GM23248 (cell line): ENCODE measurements at regions not wholly inside any gene's neighbourhood (a gene's known extent, or its start where the extent isn't known, plus 50 kb on each side); places are given as distances from the start of the nearest gene placed in this dataset.

ENCODE experiments used
- EZH2 ChIP-seq: fragments of 200-600 bp; sonication (generic); IDR thresholded peaks from 2 replicates; pipeline ENCODE4 v1.6.1; 2018; ENCODE audit warnings: antibody characterized with exemption, mild to moderate bottlenecking; ENCODE audit not compliant: insufficient read depth, poor library complexity, severe bottlenecking
- EZH2phosphoT487 ChIP-seq: fragments of 200-600 bp; sonication (generic); IDR thresholded peaks from 2 replicates; pipeline ENCODE4 v1.6.1; 2018; ENCODE audit warnings: antibody characterized with exemption, moderate library complexity, mild to moderate bottlenecking, low read depth; ENCODE audit not compliant: insufficient read depth

GRCh38 chr3:170766253-170766652 lies 103.7 kb downstream of the RPL22L1 start:
- TF ChIP-seq EZH2 (no peak), EZH2phosphoT487 (no peak)
